ENCODE measurements at regions not wholly inside any gene's neighbourhood (a gene's known extent, or its start where the extent isn't known, plus 50 kb on each side); places are given as distances from the start of the nearest gene placed in this dataset.

DNA sequence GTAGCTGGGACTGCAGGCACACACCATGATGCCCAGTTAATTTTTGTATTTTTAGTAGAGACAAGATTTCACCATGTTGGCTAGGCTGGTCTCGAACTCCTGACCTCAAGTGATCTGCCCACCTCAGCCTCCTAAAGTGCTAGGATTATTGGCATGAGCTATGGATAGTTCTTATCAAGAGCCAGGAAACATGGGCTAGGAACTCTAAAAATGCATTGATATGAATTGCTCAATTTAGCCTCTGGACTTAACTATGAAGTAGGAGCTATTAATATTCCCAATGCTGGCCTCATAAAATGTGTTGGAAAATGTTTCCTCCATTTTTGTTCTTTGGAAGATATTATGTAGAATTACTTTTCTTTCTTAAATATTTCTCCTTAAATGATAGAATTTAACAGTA, 82.8 kb upstream of the PEX5L start:
- TF ChIP-seq, protein P1, sequence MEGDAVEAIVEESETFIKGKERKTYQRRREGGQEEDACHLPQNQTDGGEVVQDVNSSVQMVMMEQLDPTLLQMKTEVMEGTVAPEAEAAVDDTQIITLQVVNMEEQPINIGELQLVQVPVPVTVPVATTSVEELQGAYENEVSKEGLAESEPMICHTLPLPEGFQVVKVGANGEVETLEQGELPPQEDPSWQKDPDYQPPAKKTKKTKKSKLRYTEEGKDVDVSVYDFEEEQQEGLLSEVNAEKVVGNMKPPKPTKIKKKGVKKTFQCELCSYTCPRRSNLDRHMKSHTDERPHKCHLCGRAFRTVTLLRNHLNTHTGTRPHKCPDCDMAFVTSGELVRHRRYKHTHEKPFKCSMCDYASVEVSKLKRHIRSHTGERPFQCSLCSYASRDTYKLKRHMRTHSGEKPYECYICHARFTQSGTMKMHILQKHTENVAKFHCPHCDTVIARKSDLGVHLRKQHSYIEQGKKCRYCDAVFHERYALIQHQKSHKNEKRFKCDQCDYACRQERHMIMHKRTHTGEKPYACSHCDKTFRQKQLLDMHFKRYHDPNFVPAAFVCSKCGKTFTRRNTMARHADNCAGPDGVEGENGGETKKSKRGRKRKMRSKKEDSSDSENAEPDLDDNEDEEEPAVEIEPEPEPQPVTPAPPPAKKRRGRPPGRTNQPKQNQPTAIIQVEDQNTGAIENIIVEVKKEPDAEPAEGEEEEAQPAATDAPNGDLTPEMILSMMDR (IDR thresholded peaks at IDR 0.05; ENCODE audit: poor library complexity, severe bottlenecking): no peak
- TF ChIP-seq EZH2 (IDR thresholded peaks at IDR 0.05; ENCODE audit: borderline replicate concordance, insufficient read depth, low read length, poor library complexity, severe bottlenecking) (no peak), EP300 (conservative IDR thresholded peaks at IDR 0.05; ENCODE audit: poor library complexity, severe bottlenecking) (no peak), RAD21 (conservative IDR thresholded peaks at IDR 0.05) (no peak), POLR2AphosphoS5 (IDR thresholded peaks at IDR 0.05) (no peak), MXI1 (conservative IDR thresholded peaks at IDR 0.05; ENCODE audit: poor library complexity, severe bottlenecking) (no peak)
- TF ChIP-seq, protein P2, sequence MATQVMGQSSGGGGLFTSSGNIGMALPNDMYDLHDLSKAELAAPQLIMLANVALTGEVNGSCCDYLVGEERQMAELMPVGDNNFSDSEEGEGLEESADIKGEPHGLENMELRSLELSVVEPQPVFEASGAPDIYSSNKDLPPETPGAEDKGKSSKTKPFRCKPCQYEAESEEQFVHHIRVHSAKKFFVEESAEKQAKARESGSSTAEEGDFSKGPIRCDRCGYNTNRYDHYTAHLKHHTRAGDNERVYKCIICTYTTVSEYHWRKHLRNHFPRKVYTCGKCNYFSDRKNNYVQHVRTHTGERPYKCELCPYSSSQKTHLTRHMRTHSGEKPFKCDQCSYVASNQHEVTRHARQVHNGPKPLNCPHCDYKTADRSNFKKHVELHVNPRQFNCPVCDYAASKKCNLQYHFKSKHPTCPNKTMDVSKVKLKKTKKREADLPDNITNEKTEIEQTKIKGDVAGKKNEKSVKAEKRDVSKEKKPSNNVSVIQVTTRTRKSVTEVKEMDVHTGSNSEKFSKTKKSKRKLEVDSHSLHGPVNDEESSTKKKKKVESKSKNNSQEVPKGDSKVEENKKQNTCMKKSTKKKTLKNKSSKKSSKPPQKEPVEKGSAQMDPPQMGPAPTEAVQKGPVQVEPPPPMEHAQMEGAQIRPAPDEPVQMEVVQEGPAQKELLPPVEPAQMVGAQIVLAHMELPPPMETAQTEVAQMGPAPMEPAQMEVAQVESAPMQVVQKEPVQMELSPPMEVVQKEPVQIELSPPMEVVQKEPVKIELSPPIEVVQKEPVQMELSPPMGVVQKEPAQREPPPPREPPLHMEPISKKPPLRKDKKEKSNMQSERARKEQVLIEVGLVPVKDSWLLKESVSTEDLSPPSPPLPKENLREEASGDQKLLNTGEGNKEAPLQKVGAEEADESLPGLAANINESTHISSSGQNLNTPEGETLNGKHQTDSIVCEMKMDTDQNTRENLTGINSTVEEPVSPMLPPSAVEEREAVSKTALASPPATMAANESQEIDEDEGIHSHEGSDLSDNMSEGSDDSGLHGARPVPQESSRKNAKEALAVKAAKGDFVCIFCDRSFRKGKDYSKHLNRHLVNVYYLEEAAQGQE (IDR thresholded peaks at IDR 0.05; ENCODE audit: borderline replicate concordance): no peak
